ENCODE measurements at regions not wholly inside any gene's neighbourhood (a gene's known extent, or its start where the extent isn't known, plus 50 kb on each side); places are given as distances from the start of the nearest gene placed in this dataset.

DNA sequence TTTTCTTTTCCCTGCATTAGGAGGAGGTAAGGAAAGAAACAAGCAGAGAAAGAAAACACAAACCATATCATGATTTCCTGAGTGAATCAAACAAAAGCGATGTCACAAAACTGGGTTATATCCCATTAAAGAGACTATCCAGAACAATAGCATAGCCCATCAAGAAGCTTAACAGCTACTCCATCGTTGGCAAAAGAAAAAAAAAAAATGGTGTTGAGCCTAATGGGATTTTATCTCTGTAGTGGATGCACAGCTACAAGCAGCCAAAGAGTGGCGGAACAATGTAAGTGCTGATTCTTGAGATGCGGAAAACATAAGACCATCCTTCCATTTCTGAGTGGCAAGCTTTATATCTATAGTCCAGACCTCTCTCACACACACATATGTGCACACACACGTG, 106.2 kb upstream of the NRSN1 start:
- H3K36me3 ChIP-seq (ENCODE audit: insufficient read depth, low read length), result no peaks in the 10 kb centered on the region
- no peaks in the 10 kb centered on the region for H3F3A ChIP-seq (ENCODE audit: insufficient read depth, low read length, poor library complexity, severe bottlenecking)
- no peaks in the 10 kb centered on the region for H3K27me3 ChIP-seq (ENCODE audit: insufficient read depth, low read depth, low read length)
- no peak overlapping the region for H3K4me2 ChIP-seq (ENCODE audit: low read length)
- H3K9me3 ChIP-seq (ENCODE audit: low read length), result no peaks in the 10 kb centered on the region
- peak overlapping the region; percentile 17 for H3K27ac ChIP-seq (ENCODE audit: low read length)
- no peaks in the 10 kb centered on the region for H3K79me2 ChIP-seq (replicated peaks; ENCODE audit: insufficient read depth, low read length)
- H4K20me1 ChIP-seq (ENCODE audit: insufficient read depth), result no peaks in the 10 kb centered on the region
- TF ChIP-seq, protein P1, sequence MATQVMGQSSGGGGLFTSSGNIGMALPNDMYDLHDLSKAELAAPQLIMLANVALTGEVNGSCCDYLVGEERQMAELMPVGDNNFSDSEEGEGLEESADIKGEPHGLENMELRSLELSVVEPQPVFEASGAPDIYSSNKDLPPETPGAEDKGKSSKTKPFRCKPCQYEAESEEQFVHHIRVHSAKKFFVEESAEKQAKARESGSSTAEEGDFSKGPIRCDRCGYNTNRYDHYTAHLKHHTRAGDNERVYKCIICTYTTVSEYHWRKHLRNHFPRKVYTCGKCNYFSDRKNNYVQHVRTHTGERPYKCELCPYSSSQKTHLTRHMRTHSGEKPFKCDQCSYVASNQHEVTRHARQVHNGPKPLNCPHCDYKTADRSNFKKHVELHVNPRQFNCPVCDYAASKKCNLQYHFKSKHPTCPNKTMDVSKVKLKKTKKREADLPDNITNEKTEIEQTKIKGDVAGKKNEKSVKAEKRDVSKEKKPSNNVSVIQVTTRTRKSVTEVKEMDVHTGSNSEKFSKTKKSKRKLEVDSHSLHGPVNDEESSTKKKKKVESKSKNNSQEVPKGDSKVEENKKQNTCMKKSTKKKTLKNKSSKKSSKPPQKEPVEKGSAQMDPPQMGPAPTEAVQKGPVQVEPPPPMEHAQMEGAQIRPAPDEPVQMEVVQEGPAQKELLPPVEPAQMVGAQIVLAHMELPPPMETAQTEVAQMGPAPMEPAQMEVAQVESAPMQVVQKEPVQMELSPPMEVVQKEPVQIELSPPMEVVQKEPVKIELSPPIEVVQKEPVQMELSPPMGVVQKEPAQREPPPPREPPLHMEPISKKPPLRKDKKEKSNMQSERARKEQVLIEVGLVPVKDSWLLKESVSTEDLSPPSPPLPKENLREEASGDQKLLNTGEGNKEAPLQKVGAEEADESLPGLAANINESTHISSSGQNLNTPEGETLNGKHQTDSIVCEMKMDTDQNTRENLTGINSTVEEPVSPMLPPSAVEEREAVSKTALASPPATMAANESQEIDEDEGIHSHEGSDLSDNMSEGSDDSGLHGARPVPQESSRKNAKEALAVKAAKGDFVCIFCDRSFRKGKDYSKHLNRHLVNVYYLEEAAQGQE (IDR thresholded peaks at IDR 0.05; ENCODE audit: borderline replicate concordance), result no peak
- TF ChIP-seq SMC3 (conservative IDR thresholded peaks at IDR 0.05; ENCODE audit: poor library complexity) (no peak), POLR2AphosphoS5 (IDR thresholded peaks at IDR 0.05) (no peak), MXI1 (conservative IDR thresholded peaks at IDR 0.05; ENCODE audit: poor library complexity, severe bottlenecking) (no peak)
- no peak overlapping the region for H3K9ac ChIP-seq (ENCODE audit: low read length)
- H3K9me2 ChIP-seq (ENCODE audit: insufficient read depth, low read length), result no peaks in the 10 kb centered on the region
- no peak overlapping the region for H2AFZ ChIP-seq (ENCODE audit: low read depth, low read length)
- H3K4me3 ChIP-seq (ENCODE audit: low read length), result no peak overlapping the region

DNA sequence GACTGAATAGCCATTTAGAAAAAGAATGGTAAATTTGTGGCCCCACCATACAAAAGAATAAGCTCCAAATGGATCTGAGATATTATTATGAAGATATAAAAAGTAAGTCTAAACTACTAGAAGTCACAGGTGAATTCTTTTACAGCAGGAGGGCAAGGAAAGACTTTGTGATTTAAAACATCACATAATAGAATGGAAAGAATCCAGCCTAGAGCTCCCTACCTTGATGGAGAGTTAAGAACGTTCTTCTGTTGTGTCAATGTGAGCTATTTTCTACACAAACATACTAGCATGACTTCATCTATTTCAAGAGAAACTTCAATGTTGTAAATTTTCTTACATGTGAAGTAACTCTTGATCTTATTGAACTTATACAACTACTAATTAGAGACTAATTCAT, 100.0 kb upstream of the NRSN1 start:
- no peak overlapping the region for H3K27ac ChIP-seq (ENCODE audit: low read length)
- H3K27me3 ChIP-seq (ENCODE audit: insufficient read depth, low read depth, low read length), result no peaks in the 10 kb centered on the region
- no peak overlapping the region for H3K4me2 ChIP-seq (ENCODE audit: low read length)
- no peaks in the 10 kb centered on the region for H3F3A ChIP-seq (ENCODE audit: insufficient read depth, low read length, poor library complexity, severe bottlenecking)
- no peaks in the 10 kb centered on the region for H3K9me3 ChIP-seq (ENCODE audit: low read length)
- H3K9ac ChIP-seq (ENCODE audit: low read length), result no peak overlapping the region
- no peak overlapping the region for H3K4me3 ChIP-seq (ENCODE audit: low read length)
- no peaks in the 10 kb centered on the region for H3K36me3 ChIP-seq (ENCODE audit: insufficient read depth, low read length)
- H2AFZ ChIP-seq (ENCODE audit: low read depth, low read length), result no peak overlapping the region
- H4K20me1 ChIP-seq (ENCODE audit: insufficient read depth), result no peaks in the 10 kb centered on the region
- no peaks in the 10 kb centered on the region for H3K79me2 ChIP-seq (replicated peaks; ENCODE audit: insufficient read depth, low read length)
- TF ChIP-seq, protein P1 (IDR thresholded peaks at IDR 0.05; ENCODE audit: borderline replicate concordance), result no peak
- no peak for TF ChIP-seq MXI1 (conservative IDR thresholded peaks at IDR 0.05; ENCODE audit: poor library complexity, severe bottlenecking)
- TF ChIP-seq SMC3 (conservative IDR thresholded peaks at IDR 0.05; ENCODE audit: poor library complexity), result no peak
- TF ChIP-seq TAF1 (IDR thresholded peaks at IDR 0.05; ENCODE audit: low read depth), result no peak
- H3K9me2 ChIP-seq (ENCODE audit: insufficient read depth, low read length), result no peaks in the 10 kb centered on the region

- Histone ChIP-seq H2AFZ (ENCODE audit: low read depth, low read length) (no peak overlapping the region), H3K27ac (ENCODE audit: low read length) (no peak overlapping the region), H4K20me1 (ENCODE audit: insufficient read depth) (no peaks in the 10 kb centered on the region), H3K27me3 (ENCODE audit: insufficient read depth, low read depth, low read length) (no peaks in the 10 kb centered on the region), H3K9ac (ENCODE audit: low read length) (no peak overlapping the region), H3K9me3 (ENCODE audit: low read length) (no peaks in the 10 kb centered on the region), H3K79me2 (replicated peaks; ENCODE audit: insufficient read depth, low read length) (no peaks in the 10 kb centered on the region), H3F3A (ENCODE audit: insufficient read depth, low read length, poor library complexity, severe bottlenecking) (no peaks in the 10 kb centered on the region), H3K9me2 (ENCODE audit: insufficient read depth, low read length) (no peaks in the 10 kb centered on the region), H3K36me3 (ENCODE audit: insufficient read depth, low read length) (no peaks in the 10 kb centered on the region), H3K4me3 (ENCODE audit: low read length) (no peak overlapping the region), H3K4me2 (ENCODE audit: low read length) (no peak overlapping the region)
- no peak for TF ChIP-seq SMC3 (conservative IDR thresholded peaks at IDR 0.05; ENCODE audit: poor library complexity)
- TF ChIP-seq EZH2 (IDR thresholded peaks at IDR 0.05; ENCODE audit: borderline replicate concordance, insufficient read depth, low read length, poor library complexity, severe bottlenecking), result no peak
- TF ChIP-seq, protein P2, sequence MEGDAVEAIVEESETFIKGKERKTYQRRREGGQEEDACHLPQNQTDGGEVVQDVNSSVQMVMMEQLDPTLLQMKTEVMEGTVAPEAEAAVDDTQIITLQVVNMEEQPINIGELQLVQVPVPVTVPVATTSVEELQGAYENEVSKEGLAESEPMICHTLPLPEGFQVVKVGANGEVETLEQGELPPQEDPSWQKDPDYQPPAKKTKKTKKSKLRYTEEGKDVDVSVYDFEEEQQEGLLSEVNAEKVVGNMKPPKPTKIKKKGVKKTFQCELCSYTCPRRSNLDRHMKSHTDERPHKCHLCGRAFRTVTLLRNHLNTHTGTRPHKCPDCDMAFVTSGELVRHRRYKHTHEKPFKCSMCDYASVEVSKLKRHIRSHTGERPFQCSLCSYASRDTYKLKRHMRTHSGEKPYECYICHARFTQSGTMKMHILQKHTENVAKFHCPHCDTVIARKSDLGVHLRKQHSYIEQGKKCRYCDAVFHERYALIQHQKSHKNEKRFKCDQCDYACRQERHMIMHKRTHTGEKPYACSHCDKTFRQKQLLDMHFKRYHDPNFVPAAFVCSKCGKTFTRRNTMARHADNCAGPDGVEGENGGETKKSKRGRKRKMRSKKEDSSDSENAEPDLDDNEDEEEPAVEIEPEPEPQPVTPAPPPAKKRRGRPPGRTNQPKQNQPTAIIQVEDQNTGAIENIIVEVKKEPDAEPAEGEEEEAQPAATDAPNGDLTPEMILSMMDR (IDR thresholded peaks at IDR 0.05; ENCODE audit: poor library complexity, severe bottlenecking), result no peak
These were observed 94.5 kb upstream of the NRSN1 start for GRCh38 chr6:24031496-24031895.

Measured in neural cell (in vitro differentiated cells).